HG03108 (cell line): ENCODE measurements at regions not wholly inside any gene's neighbourhood (a gene's known extent, or its start where the extent isn't known, plus 50 kb on each side); places are given as distances from the start of the nearest gene placed in this dataset.
"Not testable (repeated sequence)": the region's sequence is repeated elsewhere in the genome, so short reads cannot be mapped to it uniquely, and the experiment has no call there.

Source experiments
- ATAC-seq: cut with Tn5 transposase; IDR thresholded peaks from one replicate; pipeline ENCODE4 v1.9.1; 2021; ENCODE audit warnings: moderate library complexity; ENCODE audit not compliant: unreplicated experiment

DNA sequence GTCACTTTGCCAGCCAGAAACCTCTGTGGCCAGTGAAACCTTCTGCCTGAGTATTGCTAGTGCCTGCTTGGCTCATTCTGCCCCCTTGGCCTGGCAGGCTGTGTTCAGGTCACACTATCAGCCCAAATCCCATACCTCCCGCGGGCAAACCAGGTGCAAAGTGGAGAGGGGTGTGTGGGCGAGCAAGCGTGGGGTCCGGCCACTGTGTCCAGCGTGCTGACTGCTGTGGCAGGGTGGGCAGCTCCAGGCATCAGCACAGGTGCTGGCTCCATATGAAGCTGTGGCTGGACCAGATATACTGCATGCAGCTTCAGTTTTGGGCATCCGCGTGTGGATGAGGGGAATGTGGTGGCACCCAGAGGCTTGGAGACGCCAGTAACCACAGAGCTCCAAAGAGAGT, 576.5 kb upstream of the EDIL3 start:
- no peak for ATAC-seq

DNA sequence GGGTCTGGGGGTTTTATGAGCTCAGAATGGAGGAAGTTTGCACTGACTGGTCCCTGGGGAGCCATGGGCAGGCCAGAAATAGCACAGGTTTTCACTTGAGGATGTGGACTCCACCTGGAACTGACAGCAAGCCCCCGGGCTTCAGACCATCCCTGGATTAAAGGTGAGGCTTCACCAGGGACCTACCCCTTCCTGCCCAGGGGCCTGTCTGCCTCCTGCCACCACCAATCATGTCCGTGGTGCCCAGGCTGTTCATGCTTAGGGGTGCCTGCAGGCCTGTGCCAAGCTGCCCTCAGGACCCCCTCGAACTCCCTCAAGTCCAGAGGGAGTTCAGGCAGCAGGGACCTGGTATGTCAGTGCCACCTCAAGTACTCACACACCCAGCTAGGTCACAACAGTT, 577.2 kb upstream of the EDIL3 start:
- ATAC-seq = no peak

DNA sequence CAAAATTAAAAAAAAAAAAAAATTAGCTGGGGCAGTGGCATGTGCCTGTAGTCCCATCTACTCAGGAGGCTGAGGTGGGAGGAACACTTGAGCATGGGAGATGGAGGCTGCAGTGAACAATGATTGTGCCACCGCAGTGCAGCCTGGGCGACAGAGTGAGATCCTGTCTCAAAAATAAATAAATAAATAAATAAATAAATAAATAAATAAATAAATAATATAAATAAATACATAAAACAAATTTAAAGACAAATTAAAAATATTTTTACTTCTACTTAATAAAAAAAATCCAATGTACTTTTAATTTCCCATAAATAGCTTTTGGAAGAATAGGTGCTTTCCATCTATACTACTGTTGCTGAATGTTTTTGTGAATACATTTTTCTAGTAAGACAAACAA, 598.4 kb upstream of the EDIL3 start:
- no peak for ATAC-seq

DNA sequence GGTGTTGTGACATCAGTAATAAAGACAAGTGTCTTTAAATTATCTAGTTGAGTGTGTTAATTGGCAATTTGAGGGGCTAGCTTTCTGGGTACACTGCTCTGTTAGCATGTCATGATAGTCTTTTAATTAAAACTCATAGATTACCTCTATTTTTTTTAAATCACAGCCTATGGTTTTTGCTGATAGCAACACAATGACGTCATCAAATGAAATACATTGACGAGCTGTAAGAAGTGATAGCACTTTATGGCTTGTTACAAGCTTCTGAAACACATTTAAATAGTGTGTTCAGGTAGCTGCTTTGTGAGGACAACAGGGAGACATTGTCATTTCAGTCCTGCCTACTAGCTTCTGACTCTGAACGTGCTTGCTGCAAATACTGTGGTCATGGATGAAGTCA, 600.5 kb upstream of the EDIL3 start:
- ATAC-seq = no peak

DNA sequence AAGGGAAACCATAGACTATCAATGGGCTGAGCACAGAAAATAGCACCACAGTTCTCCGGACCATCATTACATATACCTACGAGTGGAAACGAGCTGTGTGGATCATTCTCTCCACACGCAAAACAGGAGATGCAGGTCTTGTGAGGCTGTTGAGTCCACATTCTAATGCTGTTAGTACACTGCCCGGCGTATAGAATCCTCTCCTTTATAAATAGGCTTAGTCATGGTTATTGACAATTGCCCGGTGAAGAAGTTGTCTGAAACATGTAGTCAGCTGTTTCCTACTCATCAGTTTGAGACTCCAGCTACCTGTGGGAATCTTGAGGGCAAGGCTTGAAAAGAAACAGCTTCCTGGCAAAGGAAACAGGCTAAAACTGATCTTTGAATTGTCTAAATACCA, 602.0 kb upstream of the EDIL3 start:
- ATAC-seq = no peak

DNA sequence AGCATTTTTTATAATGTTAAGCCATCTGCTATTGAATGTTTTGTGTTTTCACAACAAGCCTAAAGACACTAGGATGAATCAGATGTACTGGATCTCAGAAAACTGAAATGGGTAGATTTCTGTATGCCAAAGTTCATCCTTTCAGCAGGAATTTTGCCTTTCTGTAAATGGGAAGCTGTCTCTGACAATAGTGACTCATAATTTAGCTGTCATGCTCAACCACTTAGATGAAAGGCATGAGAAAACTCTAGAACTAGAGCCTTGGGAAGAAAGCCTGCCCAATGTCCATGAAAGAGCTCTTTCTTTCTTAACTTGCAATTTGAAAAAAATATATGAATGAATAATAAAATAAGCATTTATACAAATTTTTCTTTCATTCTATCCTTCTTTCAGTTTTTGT, 616.0 kb upstream of the EDIL3 start:
- ATAC-seq = no peak

DNA sequence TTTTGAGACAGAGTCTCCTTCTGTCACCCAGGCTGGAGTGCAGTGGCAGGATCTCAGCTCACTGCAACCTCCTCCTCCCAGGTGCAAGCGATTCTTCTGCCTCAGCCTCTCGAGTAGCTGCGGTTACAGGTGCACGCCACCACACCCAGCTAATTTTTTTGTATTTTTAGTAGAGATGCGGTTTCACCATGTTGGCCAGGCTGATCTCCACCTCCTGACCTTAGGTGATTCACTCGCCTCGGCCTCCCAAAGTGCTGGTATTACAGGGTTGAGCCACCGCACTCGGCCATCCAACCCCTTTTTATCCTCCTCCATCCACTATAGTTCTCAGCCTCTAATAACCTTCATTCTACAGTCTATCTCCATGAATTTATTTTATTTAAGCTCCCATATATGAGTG, 617.3 kb upstream of the EDIL3 start:
- ATAC-seq = not testable (repeated sequence)

DNA sequence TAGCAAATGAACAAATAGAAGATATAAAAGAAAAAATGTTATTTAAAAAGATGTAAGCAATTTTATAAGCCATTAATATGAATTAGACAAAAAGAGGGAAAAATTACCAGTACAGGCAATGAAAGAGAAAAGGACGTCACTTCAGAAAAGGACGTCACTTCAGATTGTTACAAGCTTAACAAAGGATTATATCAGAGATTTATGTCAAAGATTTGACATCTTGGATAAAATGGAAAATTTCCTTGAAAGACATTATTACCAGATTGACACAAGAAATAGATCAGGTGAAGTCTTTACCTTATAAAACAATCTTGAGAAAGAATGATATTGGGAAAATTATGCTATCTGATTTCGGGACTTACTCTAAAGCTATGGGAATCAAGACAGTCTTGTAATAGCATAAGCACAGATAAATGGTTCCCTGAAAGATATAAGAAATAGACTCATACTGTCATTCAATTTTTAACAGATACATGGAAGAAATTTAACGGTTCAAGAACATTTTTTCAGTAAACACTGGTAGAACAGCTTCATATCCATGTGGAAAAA, 625.4 kb upstream of the EDIL3 start:
- ATAC-seq = no peak

DNA sequence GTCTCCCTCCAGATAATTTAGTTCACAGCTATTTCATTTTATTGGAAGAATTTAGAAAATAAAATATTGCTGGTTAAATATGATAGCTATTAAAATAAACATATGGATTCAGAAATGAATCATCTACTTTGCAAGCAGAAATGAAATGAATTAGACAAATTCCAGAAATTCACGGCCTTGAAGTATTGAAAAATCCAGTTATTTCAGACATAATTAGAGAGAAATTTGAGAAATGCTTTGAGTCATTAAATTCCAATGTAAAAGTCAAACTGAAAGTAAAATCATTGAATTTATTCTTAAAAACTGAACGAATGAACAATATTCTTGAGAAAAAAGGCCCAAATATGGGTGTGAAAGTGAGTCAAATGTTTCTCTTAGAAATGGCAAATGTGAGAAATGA, 632.6 kb upstream of the EDIL3 start:
- ATAC-seq = no peak

DNA sequence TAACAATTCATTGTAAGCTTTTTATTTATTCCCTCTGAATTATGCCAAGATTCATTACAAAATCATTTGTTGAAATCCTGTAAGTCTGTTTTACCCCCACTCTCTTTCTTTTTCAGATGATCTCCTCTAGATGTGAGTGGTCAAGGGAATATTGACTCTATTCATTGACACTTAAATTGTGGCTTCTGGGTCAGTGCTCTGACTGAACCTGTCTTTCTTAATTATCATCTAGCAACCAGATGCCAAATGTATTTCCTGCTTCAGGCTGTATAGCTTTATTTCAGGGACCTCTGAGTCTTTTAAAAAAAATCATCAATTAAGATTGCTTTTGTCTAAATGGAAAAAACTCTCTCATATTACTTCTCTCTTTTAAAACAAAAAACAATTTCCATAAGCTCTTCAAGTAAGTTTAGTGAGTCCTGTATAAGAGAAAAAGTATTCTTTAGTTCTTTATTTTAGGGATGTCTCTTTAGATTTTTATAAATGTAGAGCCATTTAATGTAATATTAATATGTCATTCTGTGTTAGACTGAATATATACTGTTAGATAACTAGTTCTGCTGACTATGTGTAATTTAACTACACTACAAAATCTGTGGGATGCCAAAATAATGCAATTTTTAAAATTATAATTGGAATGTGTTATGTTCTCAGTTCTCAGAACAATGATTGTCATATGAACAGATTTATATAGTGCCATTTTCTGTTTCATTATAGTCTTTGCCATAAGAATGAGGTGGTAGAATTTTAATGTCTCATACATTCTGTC, 645.8 kb upstream of the EDIL3 start:
- no peak for ATAC-seq

DNA sequence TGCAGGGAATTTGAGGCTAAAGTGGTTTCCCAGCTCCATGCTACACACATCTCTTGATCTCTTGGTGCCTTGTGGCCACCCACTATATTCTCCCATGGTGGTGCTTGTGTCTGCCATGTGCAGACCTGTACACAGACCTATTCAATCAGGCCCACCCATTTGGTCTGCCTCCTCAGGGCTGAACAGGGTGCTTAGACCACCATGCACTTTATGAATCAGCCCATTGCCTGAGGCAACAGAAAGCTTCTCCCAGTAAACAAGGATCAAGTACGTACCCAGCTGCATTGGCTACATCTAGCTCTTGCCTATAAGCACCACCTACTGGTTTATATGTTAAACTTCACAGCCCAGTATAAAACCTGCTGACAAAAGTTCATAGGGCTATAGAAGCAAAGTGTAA, 664.3 kb upstream of the EDIL3 start:
- no peak for ATAC-seq

DNA sequence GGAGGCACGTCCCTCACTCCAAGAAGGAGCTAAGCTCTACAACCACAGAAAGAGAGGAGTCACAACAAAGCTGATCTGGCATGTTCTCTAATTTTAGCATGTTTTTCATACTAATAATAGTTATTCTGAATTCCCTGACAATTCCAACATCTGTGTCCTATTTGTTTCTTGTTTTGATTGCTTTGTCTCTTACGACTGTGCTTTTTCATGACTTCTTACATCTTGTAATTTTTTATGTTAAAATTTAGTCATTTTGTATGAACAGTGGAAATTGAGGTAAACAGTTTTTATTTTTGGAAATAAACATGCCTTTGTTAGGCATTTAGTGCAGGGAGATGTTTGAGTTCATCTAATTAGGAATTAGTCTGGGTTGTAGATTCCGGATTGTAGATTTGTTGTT, 668.1 kb upstream of the EDIL3 start:
- no peak for ATAC-seq

DNA sequence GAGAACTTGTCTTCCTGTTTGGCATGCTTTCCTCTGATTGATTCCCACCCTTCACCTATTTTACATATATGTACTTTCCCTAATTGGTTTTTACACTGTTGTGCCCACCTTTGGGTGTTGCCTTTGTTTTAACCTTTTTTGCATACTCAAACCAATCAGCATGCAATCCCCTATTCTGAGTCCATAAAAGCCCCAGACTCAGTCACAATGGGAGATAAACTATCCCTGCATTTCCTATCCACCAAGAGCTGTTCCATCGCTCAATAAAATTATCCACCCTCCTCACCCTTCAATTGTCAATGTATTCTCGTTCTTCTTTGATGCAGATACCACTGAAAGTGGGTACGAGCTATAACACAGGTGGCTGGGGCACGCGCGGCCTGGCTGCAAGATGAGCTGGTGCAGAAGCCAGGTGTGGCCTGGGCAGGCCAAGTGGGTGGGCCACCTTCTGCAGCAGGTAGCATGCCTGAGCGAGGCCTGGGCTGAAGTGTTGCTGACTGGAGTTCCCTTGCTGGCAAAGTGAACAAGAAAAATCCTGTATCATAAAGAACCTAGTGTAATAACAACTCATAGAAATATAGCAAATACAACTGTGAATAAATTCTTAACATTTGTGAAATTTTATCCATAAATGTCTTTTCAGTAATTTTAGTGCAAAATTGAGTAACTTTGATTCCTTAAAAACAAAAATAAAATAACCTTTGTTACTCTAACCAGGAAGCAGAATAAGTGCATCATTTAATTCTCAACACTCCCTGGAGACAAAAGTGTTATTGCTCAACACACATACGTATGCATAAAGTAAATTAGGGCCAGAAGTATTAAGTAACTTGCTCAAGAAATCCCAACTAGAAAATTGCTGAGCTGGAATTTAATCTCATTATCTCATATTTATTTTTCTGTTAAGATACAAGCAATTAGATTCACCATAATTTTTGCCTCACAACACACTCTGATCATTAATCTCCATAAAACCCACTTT, 685.3 kb upstream of the EDIL3 start:
- ATAC-seq = no peak

DNA sequence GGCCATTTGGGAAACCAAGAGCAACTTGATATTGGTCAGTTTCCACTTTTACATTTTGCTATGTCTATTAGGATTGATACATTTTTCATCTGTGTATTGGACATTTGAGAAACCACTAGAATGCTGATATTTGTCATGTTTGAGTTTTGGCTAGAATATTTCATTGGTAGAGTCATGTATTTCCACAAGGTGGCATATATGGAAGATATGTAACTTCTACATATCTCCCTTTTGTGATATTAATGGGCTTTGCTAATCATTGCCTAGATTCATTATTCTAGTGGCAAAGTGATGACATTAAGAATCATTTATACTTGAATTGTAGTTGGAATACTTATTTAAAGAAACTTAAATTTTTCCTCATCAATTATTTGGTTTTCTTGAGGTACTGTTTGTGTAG, 692.9 kb upstream of the EDIL3 start:
- no peak for ATAC-seq

DNA sequence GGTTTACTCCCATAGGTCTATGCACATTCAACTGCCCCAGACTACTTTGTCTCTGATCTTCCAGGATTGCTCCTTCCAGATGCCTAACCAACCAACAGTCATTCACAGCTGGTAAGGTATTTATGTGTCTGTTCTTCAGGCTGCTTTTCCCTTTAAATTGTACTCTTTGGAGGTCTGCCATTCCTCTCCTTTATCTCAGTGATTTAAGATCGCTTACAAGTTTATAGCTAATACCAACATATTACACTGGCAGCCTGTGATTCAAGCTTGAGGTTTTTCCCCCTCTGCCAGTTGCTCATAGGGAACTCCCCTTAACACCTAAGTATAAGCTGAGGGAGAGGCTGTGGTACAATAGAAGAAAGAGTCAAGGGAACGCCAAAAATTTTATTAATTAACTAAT, 711.7 kb upstream of the EDIL3 start:
- no peak for ATAC-seq

DNA sequence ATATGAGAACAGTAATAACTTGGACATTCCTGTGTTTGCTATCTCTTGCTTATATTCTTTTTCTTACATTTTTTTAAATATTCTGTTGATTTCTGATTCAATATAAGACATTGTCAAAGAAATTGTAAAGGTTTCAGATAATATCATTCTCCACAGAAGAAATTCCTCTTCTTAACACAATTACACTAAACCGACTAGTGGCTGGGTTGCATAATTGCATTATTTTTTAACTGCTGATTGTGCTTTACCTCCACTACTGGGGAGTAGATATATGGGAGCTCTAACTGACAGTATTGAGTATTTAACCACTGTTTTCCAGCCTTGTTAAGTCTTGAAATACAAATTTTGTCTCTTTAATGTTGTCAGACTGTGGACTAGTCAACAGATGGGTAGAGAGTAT, 723.8 kb upstream of the EDIL3 start:
- no peak for ATAC-seq

DNA sequence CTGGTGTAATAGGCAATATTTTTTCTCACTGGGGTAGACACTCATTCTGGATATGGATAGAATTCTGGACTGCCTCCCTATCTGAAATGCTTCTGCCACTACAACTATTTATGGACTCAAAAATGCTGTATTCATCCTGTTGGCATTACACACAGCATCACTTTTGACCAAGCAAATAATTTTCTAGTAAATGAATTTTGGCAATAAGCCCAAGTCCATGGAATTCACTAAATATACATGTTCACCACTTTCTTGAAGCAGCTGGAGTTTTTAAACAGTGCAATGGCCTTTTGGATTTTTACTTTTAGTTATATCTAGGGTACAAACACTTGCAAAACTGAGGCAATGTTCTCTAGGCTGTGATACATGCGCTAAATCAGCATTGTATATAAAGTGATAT, 724.9 kb upstream of the EDIL3 start:
- ATAC-seq = no peak

DNA sequence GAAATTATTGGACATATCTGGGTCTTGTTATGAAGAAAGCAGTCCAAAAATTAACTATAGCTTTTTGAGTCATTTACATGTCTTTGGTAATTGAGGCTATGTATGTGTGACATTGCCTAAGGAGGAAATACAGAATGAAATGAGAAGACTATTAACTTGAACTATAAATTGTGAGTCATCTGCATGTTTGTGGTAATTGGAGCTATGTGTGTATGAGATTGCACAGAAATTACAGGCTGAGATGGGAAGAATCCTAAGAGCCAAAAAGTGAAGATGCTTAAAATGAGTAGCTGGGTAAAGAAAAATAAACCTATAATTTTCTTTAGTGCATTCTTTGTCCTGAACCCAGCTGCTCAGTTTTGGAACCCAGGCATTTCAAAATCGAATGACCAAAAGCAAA, 747.6 kb upstream of the EDIL3 start:
- ATAC-seq = no peak

DNA sequence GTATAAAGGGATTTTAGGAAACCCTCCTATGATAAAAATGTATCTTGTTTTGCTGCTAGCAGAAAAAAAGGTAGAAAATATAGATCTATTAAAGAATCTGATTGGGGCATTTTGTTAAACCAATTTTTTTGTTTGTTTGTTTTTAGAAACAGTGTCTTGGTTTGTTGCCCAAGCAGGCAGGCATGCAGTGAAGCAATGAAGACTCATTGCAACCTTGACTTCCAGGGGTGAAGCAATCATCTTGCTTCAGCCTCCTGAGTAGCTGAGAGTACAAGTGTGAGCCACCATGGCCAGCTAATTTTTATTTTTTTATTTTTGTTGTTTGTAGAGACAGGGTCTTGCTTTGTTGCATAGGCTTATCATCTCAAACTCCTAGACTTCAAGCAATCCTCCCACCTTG, 755.8 kb upstream of the EDIL3 start:
- no peak for ATAC-seq

DNA sequence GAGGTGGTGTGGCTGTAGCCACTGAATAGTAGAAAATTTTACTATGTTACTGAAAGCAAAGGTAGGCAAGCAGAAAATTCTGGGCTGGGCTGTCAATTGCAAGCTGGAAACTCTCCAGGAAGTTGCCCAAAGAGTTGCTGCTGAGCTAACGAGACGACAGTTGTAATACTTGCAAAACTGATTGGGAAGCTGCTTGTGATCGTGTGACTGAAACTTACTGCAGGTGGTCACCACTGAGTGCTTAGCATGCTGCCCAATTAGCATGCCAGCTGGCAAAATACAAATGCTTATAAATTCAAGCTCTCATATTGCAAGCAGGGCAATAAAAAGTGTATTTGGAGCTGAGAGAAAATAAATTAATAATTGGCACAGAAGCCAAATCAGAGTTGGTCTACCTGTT, 758.5 kb upstream of the EDIL3 start:
- no peak for ATAC-seq

DNA sequence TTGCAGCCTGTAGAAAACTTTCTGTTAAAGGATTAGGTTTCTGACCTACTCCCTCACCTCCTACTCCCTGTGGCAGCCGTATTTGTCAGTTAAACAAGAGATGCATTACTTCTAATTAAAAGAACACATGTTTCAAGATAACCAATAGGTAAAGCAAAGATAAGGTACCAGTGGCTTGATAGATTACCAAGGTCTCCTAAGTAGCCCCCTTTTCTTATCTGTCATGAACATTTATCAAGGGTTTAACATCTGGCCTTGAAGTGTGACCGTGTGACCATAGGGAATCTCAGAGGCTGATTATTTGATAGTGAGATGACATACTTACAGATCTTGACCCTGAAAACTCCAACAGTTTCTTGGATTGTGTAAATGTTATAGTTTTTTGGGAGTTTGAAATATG, 764.0 kb upstream of the EDIL3 start:
- ATAC-seq = no peak

DNA sequence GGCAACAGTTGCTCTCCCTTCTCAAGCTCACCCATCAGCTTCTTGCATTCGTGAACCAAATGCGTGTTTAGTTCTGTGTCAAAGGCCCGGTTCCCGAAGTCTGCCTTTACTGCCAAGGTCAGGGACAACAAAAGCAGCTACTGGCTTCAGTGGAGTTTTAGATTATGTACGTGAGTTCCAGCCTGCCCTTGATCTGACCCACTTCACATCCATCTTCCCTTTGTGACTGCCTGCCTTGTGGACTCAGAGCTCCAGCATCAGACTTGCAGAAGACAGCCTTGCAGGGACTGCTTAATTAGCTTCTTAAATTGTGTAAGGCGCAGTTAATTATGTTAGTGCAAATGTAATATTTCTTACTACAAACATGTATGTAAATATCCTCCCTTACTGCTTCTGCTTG, 774.7 kb upstream of the EDIL3 start:
- ATAC-seq = no peak
